Calu3 (cell line): ENCODE measurements at regions not wholly inside any gene's neighbourhood (a gene's known extent, or its start where the extent isn't known, plus 50 kb on each side); places are given as distances from the start of the nearest gene placed in this dataset.

Experiments
- BruUV-seq: library from RNA; stranded (reverse); fragments of 400-500 nt; replicated peaks from 2 replicates; lab custom pipeline; 2021; lab: Mats Ljungman, UMichigan
- CTCF ChIA-PET: fragments of 300-600 bp; sonication (Branson Sonifier 250); formaldehyde crosslinking; loops from one replicate; lab custom pipeline; 2022; ENCODE audit warnings: antibody characterized with exemption; lab: Charles Lee
- DNase-seq: peaks from one replicate; pipeline ENCODE4 v3.0.0; 2022
- H3K27ac Mint-ChIP-seq: one replicate; pipeline ENCODE4 v1.8.0; 2022; ENCODE audit warnings: mixed read lengths; ENCODE audit not compliant: unreplicated experiment
- H3K27me3 Mint-ChIP-seq: one replicate; pipeline ENCODE4 v1.8.0; 2022; ENCODE audit warnings: mixed read lengths; ENCODE audit not compliant: unreplicated experiment
- H3K36me3 Mint-ChIP-seq: one replicate; pipeline ENCODE4 v1.8.0; 2022; ENCODE audit warnings: mild to moderate bottlenecking, moderate library complexity, mixed read lengths; ENCODE audit not compliant: insufficient read depth, unreplicated experiment
- H3K4me1 Mint-ChIP-seq: one replicate; pipeline ENCODE4 v1.8.0; 2022; ENCODE audit warnings: mild to moderate bottlenecking, low read depth, mixed read lengths; ENCODE audit not compliant: unreplicated experiment
- H3K4me3 Mint-ChIP-seq: one replicate; pipeline ENCODE4 v1.8.0; 2022; ENCODE audit warnings: mild to moderate bottlenecking, low read depth, moderate library complexity, mixed read lengths; ENCODE audit not compliant: unreplicated experiment
- H3K9me3 Mint-ChIP-seq: one replicate; pipeline ENCODE4 v1.8.0; 2022; ENCODE audit warnings: low read depth, mixed read lengths; ENCODE audit not compliant: unreplicated experiment
- CTCF ChIP-seq: fragments of 200-600 bp; IDR thresholded peaks from one replicate; pipeline ENCODE4 v1.8.0; 2022; ENCODE audit warnings: antibody characterized with exemption; ENCODE audit not compliant: unreplicated experiment
- intact Hi-C: fragments of 100-400 bp; cut with micrococcal nuclease; formaldehyde crosslinking; loops from one replicate; pipeline ENCODE4 v1.10.0; 2022; ENCODE audit not compliant: unreplicated experiment

GRCh38 chr13:105255472-105255871, 1280.0 kb downstream of the EFNB2 start:
- Mint-ChIP-seq H3K4me3 (no peak overlapping the region), H3K36me3 (no peaks in the 10 kb centered on the region), H3K27ac (no peak overlapping the region), H3K9me3 (no peaks in the 10 kb centered on the region), H3K27me3 (no peaks in the 10 kb centered on the region), H3K4me1 (no peaks in the 10 kb centered on the region)
- no peak for DNase-seq
- intact Hi-C loops: no loop called here
- no peak for TF ChIP-seq CTCF
- no TSS peak for BruUV-seq
- CTCF ChIA-PET: no interaction called here

GRCh38 chr13:105251293-105251692, 1284.2 kb downstream of the EFNB2 start:
- Mint-ChIP-seq H3K4me1 (no peaks in the 10 kb centered on the region), H3K36me3 (no peaks in the 10 kb centered on the region), H3K4me3 (no peak overlapping the region), H3K9me3 (no peaks in the 10 kb centered on the region), H3K27ac (no peak overlapping the region), H3K27me3 (no peaks in the 10 kb centered on the region)
- CTCF ChIA-PET: no interaction called here
- DNase-seq: no peak
- BruUV-seq: no TSS peak
- intact Hi-C loops: no loop called here
- no peak for TF ChIP-seq CTCF

GRCh38 chr13:105247830-105248229, 1287.6 kb downstream of the EFNB2 start:
- Mint-ChIP-seq H3K4me1 (no peaks in the 10 kb centered on the region), H3K27me3 (no peaks in the 10 kb centered on the region), H3K27ac (no peak overlapping the region), H3K4me3 (no peak overlapping the region), H3K9me3 (no peaks in the 10 kb centered on the region), H3K36me3 (no peaks in the 10 kb centered on the region)
- CTCF ChIA-PET: no interaction called here
- BruUV-seq: no TSS peak
- no peak for DNase-seq
- TF ChIP-seq CTCF: no peak
- intact Hi-C loops: no loop called here

- H3K27ac Mint-ChIP-seq: no peak overlapping the region
- intact Hi-C loops: no loop called here
- no TSS peak for BruUV-seq
- no peaks in the 10 kb centered on the region for H3K4me1 Mint-ChIP-seq
- H3K36me3 Mint-ChIP-seq: no peaks in the 10 kb centered on the region
- CTCF ChIA-PET: no interaction called here
- TF ChIP-seq CTCF: no peak
- peaks cover 2% of the 10 kb centered on the region for H3K9me3 Mint-ChIP-seq
- no peak overlapping the region for H3K4me3 Mint-ChIP-seq
- no peak for DNase-seq
- no peaks in the 10 kb centered on the region for H3K27me3 Mint-ChIP-seq
These were observed 1295.1 kb downstream of the EFNB2 start for GRCh38 chr13:105240371-105240770.
